HG03378 (cell line): ENCODE measurements at regions not wholly inside any gene's neighbourhood (a gene's known extent, or its start where the extent isn't known, plus 50 kb on each side); places are given as distances from the start of the nearest gene placed in this dataset.

ENCODE experiments used
- ATAC-seq: cut with Tn5 transposase; IDR thresholded peaks from one replicate; pipeline ENCODE4 v1.9.1; 2021; ENCODE audit warnings: mild to moderate bottlenecking, moderate library complexity; ENCODE audit not compliant: unreplicated experiment

DNA sequence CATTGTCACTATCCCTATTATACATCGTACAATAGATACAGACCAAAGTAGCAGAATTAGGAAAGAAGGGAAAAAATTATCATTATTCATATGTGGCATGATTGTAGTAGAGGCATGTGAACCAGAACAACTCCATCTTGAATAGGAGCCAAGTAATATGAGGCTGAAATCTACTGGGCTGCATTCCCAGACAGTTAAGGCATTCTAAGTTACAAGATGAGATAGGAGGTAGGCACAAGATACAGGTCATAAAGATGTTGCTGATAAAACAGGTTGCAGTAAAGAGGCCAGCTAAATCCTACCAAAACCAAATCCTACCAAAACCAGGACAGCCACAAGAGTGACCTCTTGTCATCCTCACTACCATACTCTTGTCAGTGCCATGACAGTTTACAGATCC lies 1035.4 kb upstream of the SEMA6D start:
- ATAC-seq, result no peak

DNA sequence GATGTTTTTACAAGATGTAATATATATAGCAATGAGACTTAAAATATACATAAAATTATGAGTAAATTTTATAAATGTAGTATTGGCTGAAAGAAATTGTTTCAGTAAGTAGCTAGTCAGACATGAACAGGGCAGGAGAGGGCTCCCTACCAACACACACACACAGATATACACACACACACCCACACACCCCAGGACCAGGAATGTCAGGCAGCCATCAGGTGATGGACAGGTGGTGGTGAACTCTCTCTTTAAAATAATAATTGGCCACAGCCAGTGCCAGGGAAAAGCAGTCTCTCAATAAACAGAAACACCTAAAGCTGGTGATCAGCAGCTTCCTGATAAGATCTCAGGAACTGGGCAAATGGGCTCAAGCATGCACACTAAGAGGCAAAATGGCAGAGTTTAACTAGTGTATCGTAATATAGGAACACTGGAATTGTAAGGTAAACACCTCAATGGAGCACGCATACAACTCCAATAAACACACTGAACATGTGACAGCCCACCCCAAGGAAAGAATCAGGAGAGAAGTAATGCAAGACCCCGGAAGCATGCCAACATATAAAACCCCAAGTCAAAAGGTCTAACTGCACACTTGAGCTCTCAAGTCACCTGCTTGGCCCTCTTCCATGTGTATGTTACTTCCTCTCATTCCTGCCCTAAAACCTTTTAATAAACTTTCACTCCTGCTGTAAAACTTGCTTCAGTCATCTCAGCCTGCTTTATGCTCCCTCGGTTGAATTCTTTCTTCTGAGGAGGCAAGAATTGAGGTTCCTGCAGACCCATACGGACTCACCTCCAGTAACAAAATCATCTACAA lies 1034.1 kb upstream of the SEMA6D start:
- ATAC-seq, result no peak

DNA sequence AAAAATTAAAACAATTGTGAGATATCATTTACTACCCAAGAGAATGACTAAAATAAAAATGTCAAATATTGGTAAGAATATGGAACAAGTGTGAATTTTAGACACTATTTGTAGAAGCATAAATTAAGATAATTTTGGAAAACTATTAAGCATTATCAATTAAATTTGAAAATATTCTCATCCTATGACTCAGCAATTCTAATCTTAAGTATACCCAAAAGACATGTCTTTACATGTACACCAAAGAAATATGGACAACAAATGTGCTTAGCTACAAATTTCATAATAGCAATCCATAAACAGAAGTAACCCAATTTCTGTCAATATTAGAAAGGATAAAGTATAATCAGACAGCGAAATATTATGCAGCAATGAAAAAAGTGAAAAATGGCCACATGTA lies 1032.2 kb upstream of the SEMA6D start:
- no peak for ATAC-seq

DNA sequence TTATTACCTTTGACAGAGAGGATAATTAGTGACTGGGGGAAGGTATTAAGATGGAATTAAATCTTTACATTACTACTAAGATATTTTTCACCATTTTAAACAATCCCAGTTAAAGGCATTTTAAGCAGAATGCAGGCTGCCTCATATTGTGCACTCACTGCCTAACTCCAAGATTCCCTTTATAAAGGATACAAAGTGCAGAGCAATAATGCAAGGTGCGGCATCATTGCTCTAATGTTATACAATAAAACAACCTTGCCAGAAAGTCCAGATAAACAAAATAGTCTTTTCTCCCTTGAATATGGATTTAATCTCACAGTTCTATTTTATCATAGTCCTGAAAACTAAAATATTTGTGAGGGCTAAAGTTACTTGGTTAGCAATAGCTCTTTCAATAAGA lies 1031.6 kb upstream of the SEMA6D start:
- no peak for ATAC-seq

DNA sequence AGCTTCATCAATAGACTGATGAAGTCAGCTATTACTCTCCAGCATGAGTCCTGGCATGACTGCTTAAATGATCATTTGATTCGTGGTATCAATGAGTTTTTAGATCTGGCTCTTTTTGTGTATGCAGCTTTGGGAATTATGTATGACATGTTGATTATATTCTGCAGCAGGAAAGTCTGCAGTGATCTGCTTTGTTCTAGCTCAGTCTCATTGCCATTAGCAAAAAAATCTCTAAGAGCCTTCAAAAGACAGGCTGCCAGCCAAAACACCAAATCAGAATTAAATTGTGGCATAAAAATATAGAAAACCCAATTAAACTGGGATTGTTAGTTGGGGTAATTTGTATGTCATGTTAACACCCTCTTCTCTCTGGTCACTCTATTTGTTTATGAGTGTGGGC lies 1021.0 kb upstream of the SEMA6D start:
- no peak for ATAC-seq

DNA sequence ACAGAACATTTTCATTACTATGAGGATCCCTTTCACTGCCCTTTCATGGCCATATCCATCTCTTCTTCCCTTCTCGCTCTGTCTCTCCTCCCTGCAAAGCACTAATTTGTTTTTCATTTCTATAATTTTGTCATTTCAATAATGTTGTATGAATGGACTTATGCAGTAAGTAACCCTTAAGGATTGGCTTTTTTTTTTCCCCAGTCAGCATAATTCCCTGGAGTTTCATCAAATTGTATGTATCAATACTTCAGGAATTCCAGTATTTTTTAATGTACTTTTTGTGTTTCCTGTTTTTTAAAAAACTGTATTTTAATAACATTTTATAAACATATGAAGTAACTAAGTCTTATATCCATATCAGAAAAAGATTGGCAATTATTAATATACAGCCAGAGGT lies 1016.0 kb upstream of the SEMA6D start:
- ATAC-seq, result no peak

DNA sequence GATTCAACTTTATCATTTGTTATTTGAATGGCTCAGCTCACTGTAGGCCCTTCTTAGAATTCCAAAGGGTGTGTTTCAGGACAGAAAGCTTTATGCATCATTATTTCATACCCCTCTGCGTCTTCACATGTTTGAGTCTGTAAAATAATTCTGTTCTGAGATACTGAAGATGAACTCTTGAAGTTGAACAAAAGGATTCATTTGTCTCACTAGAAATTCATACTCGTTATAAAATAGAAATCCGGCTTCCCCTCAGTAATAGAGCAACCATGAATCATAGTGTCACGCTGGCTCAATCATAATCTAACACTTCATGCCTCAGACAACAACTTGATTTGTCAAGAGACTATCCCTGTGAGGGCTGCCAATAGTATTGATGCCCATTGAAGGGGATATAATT lies 1015.4 kb upstream of the SEMA6D start:
- no peak for ATAC-seq

DNA sequence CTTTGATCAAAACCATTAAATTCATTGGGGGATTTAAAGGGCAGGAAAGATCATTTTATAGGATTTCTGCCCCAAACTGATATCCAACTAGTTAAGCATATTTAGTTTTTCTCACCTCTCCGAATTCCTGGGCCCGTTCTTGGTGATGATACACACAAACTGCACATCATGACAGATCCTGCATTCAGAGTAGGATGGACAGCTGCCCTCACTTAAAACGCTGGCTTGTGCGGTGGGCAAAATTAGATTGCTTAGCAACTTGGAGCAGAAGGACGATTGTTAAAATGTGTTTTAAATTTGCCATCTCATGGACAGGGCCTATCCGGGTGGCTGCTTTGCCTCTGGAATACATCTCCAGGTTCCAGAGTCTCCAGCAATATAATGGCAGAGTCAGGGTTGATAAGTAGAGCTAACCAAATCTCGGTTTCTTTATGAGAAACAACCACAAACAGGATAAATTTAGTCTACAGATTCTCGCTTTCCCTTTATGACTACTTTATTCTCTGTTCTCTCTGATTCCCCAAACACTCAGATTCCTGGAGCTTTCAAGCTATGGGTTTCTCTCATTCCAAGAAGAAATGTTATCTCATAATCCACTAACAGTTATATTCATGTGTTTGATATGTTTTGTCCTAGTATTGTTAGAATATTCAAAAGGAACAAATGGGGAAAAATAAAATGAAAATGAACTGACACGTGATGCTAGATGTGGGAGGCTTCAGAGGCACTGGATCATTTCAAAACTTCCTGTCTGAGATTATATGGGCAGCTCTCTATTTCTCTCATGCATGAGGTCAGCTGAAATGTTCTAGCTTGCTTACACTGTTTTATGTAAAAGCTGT lies 1014.1 kb upstream of the SEMA6D start:
- peak; percentile 58 for ATAC-seq

DNA sequence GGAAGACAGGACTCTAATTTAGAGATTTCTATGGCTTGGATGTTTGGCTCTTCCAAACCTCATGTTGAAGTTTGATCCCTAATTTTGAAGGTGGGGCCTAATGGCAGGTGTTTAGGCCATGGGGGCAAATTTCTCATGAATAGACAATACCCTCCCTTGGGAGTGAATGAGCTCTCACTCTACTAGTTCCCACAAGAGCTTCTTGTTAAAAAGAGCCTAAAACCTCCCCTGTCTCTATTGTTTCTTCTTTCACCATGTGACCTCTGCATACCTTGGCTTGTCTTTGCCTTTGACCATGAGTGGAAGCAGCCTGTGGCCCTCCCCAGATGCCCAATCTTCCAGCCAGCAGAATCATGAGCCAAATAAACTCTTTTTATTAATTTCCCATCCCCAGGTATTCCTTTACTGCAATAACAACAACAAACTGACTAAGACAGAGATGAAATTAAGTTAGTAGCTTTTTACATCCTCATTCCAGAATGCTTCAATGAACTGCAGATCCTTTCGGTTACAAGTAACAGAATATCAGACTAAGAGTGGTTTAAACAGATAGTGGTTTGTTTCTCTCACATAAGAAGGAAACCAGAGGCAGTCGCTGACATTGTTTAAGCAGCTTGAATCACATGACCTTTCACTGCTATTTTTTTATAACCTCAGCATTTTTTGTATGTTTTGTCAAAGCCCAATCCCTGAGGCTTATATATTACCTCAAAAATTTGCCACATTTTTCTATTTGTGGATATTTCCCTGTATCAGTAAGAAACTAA lies 1013.3 kb upstream of the SEMA6D start:
- no peak for ATAC-seq

DNA sequence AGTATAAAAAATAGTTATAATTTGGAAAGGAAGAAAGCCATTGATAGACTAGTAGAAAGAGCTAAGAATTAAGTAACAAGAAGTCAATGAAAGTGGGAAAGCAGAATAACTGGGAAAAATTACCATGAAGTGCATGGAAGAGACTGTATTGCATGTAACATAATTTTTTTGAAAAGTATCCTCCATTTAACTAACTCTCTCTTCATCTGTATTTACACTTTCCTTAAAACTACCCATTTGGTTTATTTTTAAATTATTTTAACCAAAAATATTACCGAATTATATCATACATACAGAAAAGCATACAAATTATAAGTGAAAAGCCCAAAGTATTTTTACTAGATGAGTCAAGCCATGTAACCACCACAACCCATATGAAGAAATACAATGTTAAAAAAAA lies 1009.9 kb upstream of the SEMA6D start:
- no peak for ATAC-seq

DNA sequence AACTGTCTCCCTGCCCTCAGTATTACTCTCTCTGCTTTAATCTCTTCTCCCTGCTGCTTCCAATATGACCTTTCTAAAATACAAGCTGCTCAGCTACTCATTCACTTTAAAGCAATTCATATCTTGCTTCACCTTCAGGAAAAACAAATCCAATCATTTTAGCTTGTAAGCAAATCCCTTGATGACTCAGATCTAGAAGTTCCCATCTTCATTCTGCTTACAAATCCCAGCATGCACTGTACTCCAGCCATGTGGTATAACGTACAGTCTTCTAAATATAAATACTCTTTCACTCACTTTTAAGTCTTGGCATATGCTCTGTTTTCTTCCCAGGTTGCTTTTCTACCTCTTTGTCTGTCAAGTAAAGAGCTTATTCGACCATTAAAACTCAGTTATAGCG lies 1009.1 kb upstream of the SEMA6D start:
- no peak for ATAC-seq

DNA sequence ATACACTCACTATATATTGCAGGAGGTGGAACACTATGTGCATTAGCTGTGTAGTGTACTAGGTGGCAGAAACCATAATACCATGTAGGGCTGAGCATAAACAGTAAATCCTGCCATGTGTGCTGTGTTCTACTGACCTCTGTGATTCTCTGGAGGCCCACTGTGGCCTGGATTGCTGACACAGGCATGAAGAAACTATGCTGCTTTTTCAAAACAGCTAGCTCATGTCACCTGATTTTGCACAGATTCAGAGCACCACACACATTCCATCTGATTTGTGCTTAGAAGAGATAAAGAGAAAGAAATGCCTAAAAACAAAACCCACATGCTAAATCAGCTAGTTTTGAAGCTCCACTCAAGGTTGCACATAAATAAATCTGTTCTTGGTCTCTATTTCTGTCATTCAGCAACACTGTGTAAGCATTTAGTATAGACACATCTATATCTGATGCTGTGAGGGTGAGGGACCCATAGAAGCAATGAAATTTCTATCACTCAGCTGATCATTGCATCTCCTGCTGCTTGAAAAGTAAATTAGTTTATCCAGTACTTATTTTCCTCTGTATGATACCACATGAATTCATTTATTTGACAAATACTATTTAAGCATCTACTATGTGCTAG lies 1007.7 kb upstream of the SEMA6D start:
- no peak for ATAC-seq

DNA sequence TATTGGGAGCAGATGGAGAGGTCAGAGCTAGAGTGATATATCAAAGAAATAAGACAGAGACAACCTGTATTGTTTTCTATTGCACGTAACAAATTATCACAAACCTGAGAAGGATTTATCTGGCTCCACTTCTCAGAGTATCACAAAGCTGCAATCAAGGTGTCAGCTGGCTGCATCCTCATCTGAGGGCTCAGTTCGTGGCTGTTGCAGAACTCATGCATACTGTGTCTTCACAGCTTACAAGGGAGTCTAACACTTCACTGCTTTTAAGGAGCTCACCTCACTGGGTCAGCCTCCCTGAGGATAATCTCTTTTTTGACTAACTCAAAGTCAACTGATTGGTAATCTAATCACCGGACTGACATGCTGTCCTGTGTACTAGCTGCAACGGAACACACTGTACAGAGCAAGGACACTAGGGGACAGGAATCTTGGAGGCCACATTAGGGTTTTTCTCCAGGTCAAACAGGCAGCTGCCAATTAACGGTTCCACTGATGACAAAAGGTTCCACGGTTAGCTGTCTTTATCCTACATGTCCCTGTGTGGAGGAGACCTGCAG lies 1006.8 kb upstream of the SEMA6D start:
- no peak for ATAC-seq

DNA sequence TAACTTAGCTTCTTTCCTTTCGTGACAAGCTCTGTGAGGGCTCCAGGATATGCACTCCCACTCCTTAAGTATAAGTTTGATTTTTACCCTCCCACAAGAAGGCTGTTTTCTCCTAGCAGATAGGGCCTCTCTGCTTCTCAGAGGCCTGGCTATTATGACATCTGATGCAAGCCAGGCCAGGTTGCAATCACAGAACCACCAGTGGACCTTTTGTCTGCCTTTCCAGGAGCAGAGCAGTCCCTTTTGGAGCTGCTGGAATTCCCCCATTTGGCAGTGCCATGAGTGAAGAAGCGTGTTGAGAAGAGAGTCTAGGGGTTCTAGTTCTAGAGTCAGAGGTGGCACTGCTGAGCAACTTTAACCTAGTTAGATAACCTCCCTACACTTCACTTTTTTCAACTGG lies 1004.3 kb upstream of the SEMA6D start:
- ATAC-seq, result no peak

DNA sequence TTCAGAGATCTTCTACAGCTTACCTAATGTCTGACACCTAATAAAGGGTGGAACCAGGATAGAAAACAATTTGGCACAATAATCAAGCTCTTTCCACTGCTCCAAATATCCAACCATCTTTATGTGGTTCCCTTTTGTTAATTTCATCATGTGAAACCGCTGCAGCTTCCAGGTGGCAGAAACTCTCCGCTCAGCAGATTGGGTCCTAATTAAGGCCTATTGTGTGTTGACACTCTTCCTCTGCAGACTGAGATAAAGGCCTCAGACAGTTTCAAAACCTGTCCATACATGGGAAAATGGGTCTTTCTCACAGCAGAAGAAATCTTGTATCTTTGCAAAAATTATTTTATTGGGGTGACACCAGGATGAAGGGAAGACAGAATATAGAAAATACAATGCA lies 1002.4 kb upstream of the SEMA6D start:
- ATAC-seq, result no peak

DNA sequence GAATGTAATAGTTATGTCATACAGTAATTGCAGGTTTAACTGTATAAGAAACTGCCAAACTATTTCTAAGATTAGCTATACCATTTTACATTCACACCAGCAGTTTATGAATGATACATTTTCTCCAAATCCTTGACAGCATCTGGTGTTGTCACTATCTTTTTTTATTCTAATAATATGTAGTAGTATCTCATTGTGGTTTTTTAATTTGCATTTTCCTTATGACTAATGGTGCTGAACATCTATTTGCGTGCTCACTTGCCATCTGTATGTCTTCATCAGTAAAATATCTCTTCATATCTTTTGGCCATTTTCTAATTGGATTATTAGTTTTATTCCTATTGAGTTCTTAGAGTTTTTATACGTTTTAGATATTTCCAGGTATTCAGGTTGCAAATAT lies 994.0 kb upstream of the SEMA6D start:
- no peak for ATAC-seq

DNA sequence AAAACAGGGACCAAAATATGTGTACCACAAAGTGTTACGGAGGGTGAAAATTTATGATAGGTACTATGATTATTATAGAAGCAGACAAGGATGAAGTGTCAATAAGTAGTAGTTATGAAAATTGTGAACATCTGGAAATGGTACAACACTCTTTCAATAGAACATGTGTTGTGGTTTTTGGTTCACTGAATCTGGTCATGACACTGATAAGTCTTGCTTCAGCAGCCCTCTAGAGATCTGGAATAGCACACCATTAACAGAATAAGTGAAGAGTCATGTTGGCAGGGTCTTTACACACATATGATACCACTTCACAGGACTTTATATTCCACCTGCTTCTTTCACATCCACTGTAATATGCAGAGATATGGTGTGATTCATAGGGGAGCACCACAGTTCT lies 985.2 kb upstream of the SEMA6D start:
- ATAC-seq, result no peak

DNA sequence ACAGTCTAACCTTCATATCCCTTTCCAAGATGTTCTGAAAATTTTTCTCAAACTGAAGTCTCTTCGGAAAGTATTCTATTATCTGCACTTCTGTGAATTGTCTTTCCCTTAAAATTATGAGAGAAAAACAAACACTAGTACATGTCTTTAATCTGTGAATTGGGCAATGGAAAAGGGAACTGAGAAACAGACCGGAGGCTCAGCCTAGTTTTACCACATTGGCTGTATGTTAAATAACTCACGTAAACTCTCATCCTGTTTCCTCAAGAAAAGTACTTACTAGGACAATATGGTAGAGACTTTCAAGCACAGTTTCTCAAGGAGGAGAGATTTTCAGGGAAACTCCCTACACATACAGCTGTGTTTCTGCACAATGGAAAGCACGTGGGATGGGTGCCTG lies 982.2 kb upstream of the SEMA6D start:
- ATAC-seq, result no peak

DNA sequence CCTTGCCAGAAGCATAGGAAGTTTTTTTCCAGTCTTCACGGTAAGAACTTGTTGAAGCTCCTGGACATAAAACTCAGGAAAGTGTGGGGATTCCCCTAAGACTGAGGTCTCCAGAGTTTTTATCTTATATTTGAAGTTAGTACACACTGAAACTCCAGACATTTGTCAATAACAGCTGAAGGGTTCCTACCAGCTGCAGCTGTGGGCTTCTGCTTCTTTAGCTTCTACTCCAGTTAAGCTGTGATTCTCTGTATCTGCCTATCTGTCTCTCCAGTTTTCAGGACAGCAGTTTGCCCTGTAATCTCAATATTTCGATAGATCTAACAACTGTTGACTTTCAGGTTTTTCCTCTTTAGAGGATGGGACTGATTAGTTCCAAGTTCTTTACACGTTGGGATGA lies 966.0 kb upstream of the SEMA6D start:
- ATAC-seq, result no peak

DNA sequence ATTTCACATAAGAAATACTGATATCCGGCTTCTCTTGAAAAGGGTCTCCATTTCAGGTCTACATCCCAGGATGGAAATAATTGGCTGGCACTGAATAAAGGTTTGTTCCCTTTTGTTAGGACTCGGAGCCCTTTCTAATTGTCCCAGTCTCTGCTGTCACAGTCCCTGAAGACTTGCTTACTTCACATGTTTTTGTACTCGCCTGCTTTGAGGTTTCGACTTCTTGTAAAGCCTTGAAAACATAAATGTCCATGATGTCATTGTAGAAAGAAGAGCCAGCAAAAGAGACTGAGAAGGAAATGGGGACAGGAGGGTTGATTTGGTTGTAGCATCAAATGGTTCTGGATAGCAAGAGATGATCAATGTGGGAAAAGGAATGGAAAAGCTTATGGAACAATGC lies 963.4 kb upstream of the SEMA6D start:
- no peak for ATAC-seq

DNA sequence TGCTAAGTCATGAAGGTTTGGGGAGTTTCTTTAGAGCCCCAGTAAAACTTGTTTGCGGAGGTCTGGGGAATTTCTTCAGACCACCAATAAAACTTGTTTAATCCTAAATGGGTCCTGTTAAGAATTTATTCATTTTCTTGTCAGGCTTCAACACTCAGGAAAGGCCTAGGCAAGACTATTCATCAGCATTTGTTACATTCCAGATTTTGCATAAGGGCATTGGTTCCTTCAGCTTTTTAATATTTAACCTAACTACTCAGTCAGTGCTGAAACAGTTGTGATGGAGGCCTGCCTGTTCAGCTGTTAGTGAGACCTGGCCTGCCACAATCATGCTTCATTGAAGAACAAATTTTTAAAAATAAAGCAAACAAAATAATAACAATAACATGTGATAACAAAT lies 954.2 kb upstream of the SEMA6D start:
- no peak for ATAC-seq
